ENCODE measurements at regions not wholly inside any gene's neighbourhood (a gene's known extent, or its start where the extent isn't known, plus 50 kb on each side); places are given as distances from the start of the nearest gene placed in this dataset.
"Not testable (repeated sequence)": the region's sequence is repeated elsewhere in the genome, so short reads cannot be mapped to it uniquely, and the experiment has no call there.

DNA sequence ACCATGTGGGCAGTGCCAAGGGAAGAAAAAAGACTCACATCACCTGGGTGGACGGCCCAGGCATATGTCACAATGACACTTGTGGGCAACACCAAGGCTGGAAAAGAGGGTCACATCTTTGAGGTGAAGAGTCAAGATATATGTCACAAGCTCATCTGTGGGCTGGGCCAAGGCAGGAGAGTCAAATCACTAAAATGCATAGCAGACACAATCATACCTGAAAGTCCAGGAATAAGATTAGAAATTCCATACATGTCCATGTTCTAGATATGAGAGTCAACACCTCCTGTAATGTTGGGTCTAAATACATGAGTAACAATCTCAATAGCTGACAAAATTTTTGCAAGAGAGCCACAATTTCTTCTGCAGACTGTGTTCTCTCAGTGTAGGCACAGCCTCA is 145.0 kb downstream of the ZNF675 start:
- H3K36me3 ChIP-seq (ENCODE audit: control insufficient read depth in 2 of 2, extremely low read depth in 1 of 2, insufficient read depth in 2 of 2, low read length in 2 of 2) = no peaks in the 10 kb centered on the region
- no peaks in the 10 kb centered on the region for H3K9me1 ChIP-seq (ENCODE audit: control insufficient read depth, extremely low read depth, insufficient read depth, low read length)
- no peaks in the 10 kb centered on the region for H4K20me1 ChIP-seq (ENCODE audit: control insufficient read depth, extremely low read depth, insufficient read depth, low read length)
- H3K9ac ChIP-seq (ENCODE audit: control insufficient read depth, extremely low read depth, insufficient read depth, low read length) = no peak overlapping the region
- H3K4me1 ChIP-seq (ENCODE audit: control insufficient read depth, extremely low read depth, insufficient read depth, low read length) = peaks cover 1% of the 10 kb centered on the region
- peaks cover 12% of the 10 kb centered on the region for H3K9me3 ChIP-seq (ENCODE audit: control insufficient read depth, low read depth, low read length)
- FAIRE-seq = no peak
- TF ChIP-seq, protein P1, sequence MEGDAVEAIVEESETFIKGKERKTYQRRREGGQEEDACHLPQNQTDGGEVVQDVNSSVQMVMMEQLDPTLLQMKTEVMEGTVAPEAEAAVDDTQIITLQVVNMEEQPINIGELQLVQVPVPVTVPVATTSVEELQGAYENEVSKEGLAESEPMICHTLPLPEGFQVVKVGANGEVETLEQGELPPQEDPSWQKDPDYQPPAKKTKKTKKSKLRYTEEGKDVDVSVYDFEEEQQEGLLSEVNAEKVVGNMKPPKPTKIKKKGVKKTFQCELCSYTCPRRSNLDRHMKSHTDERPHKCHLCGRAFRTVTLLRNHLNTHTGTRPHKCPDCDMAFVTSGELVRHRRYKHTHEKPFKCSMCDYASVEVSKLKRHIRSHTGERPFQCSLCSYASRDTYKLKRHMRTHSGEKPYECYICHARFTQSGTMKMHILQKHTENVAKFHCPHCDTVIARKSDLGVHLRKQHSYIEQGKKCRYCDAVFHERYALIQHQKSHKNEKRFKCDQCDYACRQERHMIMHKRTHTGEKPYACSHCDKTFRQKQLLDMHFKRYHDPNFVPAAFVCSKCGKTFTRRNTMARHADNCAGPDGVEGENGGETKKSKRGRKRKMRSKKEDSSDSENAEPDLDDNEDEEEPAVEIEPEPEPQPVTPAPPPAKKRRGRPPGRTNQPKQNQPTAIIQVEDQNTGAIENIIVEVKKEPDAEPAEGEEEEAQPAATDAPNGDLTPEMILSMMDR (optimal IDR thresholded peaks at IDR 0.05 in 1 of 3, IDR thresholded peaks at IDR 0.05 in 1 of 3, conservative IDR thresholded peaks at IDR 0.05 in 1 of 3; ENCODE audit: extremely low read depth in 1 of 3, insufficient read depth in 2 of 3, low read length in 3 of 3) = no peak
- no peak for TF ChIP-seq EZH2 (IDR thresholded peaks at IDR 0.05; ENCODE audit: low read length)
- H3K4me3 ChIP-seq (ENCODE audit: control insufficient read depth in 2 of 3, extremely low read depth in 1 of 3, insufficient read depth in 2 of 3, low read depth in 1 of 3, low read length in 3 of 3) = no peak overlapping the region
- DNase-seq (ENCODE audit: low read depth, low spot score) = no peak
- no peak overlapping the region for H3K4me2 ChIP-seq (ENCODE audit: control insufficient read depth, extremely low read depth, insufficient read depth, low read depth, low read length)
- no peaks in the 10 kb centered on the region for H3K27me3 ChIP-seq (ENCODE audit: control insufficient read depth, extremely low read depth, insufficient read depth, low read length)
- H3K79me2 ChIP-seq (ENCODE audit: control insufficient read depth, insufficient read depth, low read length) = no peaks in the 10 kb centered on the region
- dilution Hi-C loops (cut with MboI; ENCODE audit: extremely low pct_ligation_motif_present, low sequenced_read_pairs) = no loop called here
- H2AFZ ChIP-seq (ENCODE audit: control insufficient read depth, low read length) = no peak overlapping the region
- H3K27ac ChIP-seq (ENCODE audit: control insufficient read depth, insufficient read depth, low read length) = no peak overlapping the region

GRCh38 chr19:23540180-23540579 is 144.9 kb upstream of the ZNF91 start:
- H3K9ac ChIP-seq (ENCODE audit: control insufficient read depth, extremely low read depth, insufficient read depth, low read length); H3K79me2 ChIP-seq (ENCODE audit: control insufficient read depth, insufficient read depth, low read length); H3K27ac ChIP-seq (ENCODE audit: control insufficient read depth, insufficient read depth, low read length); H3K27me3 ChIP-seq (ENCODE audit: control insufficient read depth, extremely low read depth, insufficient read depth, low read length); H4K20me1 ChIP-seq (ENCODE audit: control insufficient read depth, extremely low read depth, insufficient read depth, low read length); dilution Hi-C loops (cut with MboI; ENCODE audit: extremely low pct_ligation_motif_present, low sequenced_read_pairs); H3K9me3 ChIP-seq (ENCODE audit: control insufficient read depth, low read depth, low read length); DNase-seq (ENCODE audit: low read depth, low spot score); H3K4me2 ChIP-seq (ENCODE audit: control insufficient read depth, extremely low read depth, insufficient read depth, low read depth, low read length); H2AFZ ChIP-seq (ENCODE audit: control insufficient read depth, low read length); H3K36me3 ChIP-seq (ENCODE audit: control insufficient read depth in 2 of 2, extremely low read depth in 1 of 2, insufficient read depth in 2 of 2, low read length in 2 of 2); H3K4me3 ChIP-seq (ENCODE audit: control insufficient read depth in 2 of 3, extremely low read depth in 1 of 3, insufficient read depth in 2 of 3, low read depth in 1 of 3, low read length in 3 of 3); FAIRE-seq; H3K9me1 ChIP-seq (ENCODE audit: control insufficient read depth, extremely low read depth, insufficient read depth, low read length); H3K4me1 ChIP-seq (ENCODE audit: control insufficient read depth, extremely low read depth, insufficient read depth, low read length): not testable (repeated sequence)

DNA sequence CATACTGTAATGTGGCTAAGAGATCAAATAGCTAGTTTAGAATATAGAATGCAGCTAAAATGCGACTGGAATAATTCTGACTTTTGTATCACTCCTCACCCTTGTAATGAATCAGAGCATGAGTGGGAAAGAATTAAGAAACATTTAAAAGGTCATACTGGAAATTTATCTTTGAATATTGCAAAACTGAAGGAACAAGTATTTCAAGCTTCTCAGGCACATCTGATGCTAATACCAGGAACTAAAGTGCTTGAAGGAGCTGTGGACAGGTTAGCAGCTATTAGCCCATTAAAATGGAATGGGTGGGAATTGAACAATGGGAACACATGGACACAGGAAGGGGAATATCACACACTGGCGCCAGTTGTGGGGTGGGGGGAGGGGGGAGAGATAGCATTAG is 144.2 kb upstream of the ZNF91 start:
- dilution Hi-C loops (cut with MboI; ENCODE audit: extremely low pct_ligation_motif_present, low sequenced_read_pairs) = no loop called here
- H3K9ac ChIP-seq (ENCODE audit: control insufficient read depth, extremely low read depth, insufficient read depth, low read length) = no peak overlapping the region
- H3K9me3 ChIP-seq (ENCODE audit: control insufficient read depth, low read depth, low read length) = peaks cover 6% of the 10 kb centered on the region
- no peaks in the 10 kb centered on the region for H3K27me3 ChIP-seq (ENCODE audit: control insufficient read depth, extremely low read depth, insufficient read depth, low read length)
- H3K4me3 ChIP-seq (ENCODE audit: control insufficient read depth in 2 of 3, extremely low read depth in 1 of 3, insufficient read depth in 2 of 3, low read depth in 1 of 3, low read length in 3 of 3) = no peak overlapping the region
- TF ChIP-seq, protein P1 (optimal IDR thresholded peaks at IDR 0.05 in 1 of 3, IDR thresholded peaks at IDR 0.05 in 1 of 3, conservative IDR thresholded peaks at IDR 0.05 in 1 of 3; ENCODE audit: extremely low read depth in 1 of 3, insufficient read depth in 2 of 3, low read length in 3 of 3) = no peak
- no peak for TF ChIP-seq EZH2 (IDR thresholded peaks at IDR 0.05; ENCODE audit: low read length)
- no peak overlapping the region for H3K27ac ChIP-seq (ENCODE audit: control insufficient read depth, insufficient read depth, low read length)
- H3K4me1 ChIP-seq (ENCODE audit: control insufficient read depth, extremely low read depth, insufficient read depth, low read length) = peaks cover 2% of the 10 kb centered on the region
- H2AFZ ChIP-seq (ENCODE audit: control insufficient read depth, low read length) = no peak overlapping the region
- no peaks in the 10 kb centered on the region for H4K20me1 ChIP-seq (ENCODE audit: control insufficient read depth, extremely low read depth, insufficient read depth, low read length)
- no peaks in the 10 kb centered on the region for H3K79me2 ChIP-seq (ENCODE audit: control insufficient read depth, insufficient read depth, low read length)
- FAIRE-seq = no peak
- no peak overlapping the region for H3K4me2 ChIP-seq (ENCODE audit: control insufficient read depth, extremely low read depth, insufficient read depth, low read depth, low read length)
- no peaks in the 10 kb centered on the region for H3K36me3 ChIP-seq (ENCODE audit: control insufficient read depth in 2 of 2, extremely low read depth in 1 of 2, insufficient read depth in 2 of 2, low read length in 2 of 2)
- H3K9me1 ChIP-seq (ENCODE audit: control insufficient read depth, extremely low read depth, insufficient read depth, low read length) = no peaks in the 10 kb centered on the region
- no peak for DNase-seq (ENCODE audit: low read depth, low spot score)

- H3K79me2 ChIP-seq (ENCODE audit: control insufficient read depth, insufficient read depth, low read length); H3K9me1 ChIP-seq (ENCODE audit: control insufficient read depth, extremely low read depth, insufficient read depth, low read length); H3K9me3 ChIP-seq (ENCODE audit: control insufficient read depth, low read depth, low read length); H4K20me1 ChIP-seq (ENCODE audit: control insufficient read depth, extremely low read depth, insufficient read depth, low read length); H3K27me3 ChIP-seq (ENCODE audit: control insufficient read depth, extremely low read depth, insufficient read depth, low read length); H2AFZ ChIP-seq (ENCODE audit: control insufficient read depth, low read length); dilution Hi-C loops (cut with MboI; ENCODE audit: extremely low pct_ligation_motif_present, low sequenced_read_pairs); DNase-seq (ENCODE audit: low read depth, low spot score); H3K9ac ChIP-seq (ENCODE audit: control insufficient read depth, extremely low read depth, insufficient read depth, low read length); H3K4me1 ChIP-seq (ENCODE audit: control insufficient read depth, extremely low read depth, insufficient read depth, low read length); H3K4me3 ChIP-seq (ENCODE audit: control insufficient read depth in 2 of 3, extremely low read depth in 1 of 3, insufficient read depth in 2 of 3, low read depth in 1 of 3, low read length in 3 of 3); H3K36me3 ChIP-seq (ENCODE audit: control insufficient read depth in 2 of 2, extremely low read depth in 1 of 2, insufficient read depth in 2 of 2, low read length in 2 of 2); H3K4me2 ChIP-seq (ENCODE audit: control insufficient read depth, extremely low read depth, insufficient read depth, low read depth, low read length); H3K27ac ChIP-seq (ENCODE audit: control insufficient read depth, insufficient read depth, low read length): not testable (repeated sequence)
- peak; percentile 23 for FAIRE-seq
Measured at GRCh38 chr19:23537136-23537535, 141.9 kb upstream of the ZNF91 start.

All from keratinocyte (primary cell).